SK-N-MC (cell line): ENCODE measurements at regions not wholly inside any gene's neighbourhood (a gene's known extent, or its start where the extent isn't known, plus 50 kb on each side); places are given as distances from the start of the nearest gene placed in this dataset.

Experiments
- EZH2 ChIP-seq: fragments of 200-600 bp; sonication (generic); IDR thresholded peaks from one replicate; pipeline ENCODE4 v1.6.1; 2017; ENCODE audit warnings: antibody characterized with exemption
- POLR2AphosphoS5 ChIP-seq: IDR thresholded peaks from 2 replicates; pipeline ENCODE4 v1.6.1; 2012; ENCODE audit warnings: mild to moderate bottlenecking, low read depth, low read length, borderline replicate concordance

- TF ChIP-seq POLR2AphosphoS5 (no peak), EZH2 (no peak)
Observed at GRCh38 chr1:222286011-222286410, 261.9 kb downstream of the HHIPL2 start.
